ENCODE measurements at regions not wholly inside any gene's neighbourhood (a gene's known extent, or its start where the extent isn't known, plus 50 kb on each side); places are given as distances from the start of the nearest gene placed in this dataset.

- no peak for DNase-seq (ENCODE audit: low read depth, low spot score)
- TF ChIP-seq CTCF (IDR thresholded peaks at IDR 0.05; ENCODE audit: extremely low read depth in 1 of 2, insufficient read depth in 1 of 2, low read depth in 1 of 2, low read length in 2 of 2): no peak
- no peak for TF ChIP-seq POLR2AphosphoS5 (IDR thresholded peaks at IDR 0.05; ENCODE audit: insufficient read depth, low read depth, low read length)
- TF ChIP-seq MAX (IDR thresholded peaks at IDR 0.05; ENCODE audit: insufficient read depth, insufficient read length): no peak
- TF ChIP-seq POLR2A (IDR thresholded peaks at IDR 0.05; ENCODE audit: low read depth, low read length): no peak
- no peak for TF ChIP-seq EZH2 (IDR thresholded peaks at IDR 0.05; ENCODE audit: borderline replicate concordance, low read depth, low read length, severe bottlenecking)
- TF ChIP-seq GATA2 (IDR thresholded peaks at IDR 0.05; ENCODE audit: insufficient read depth, insufficient read length, low read depth, low read length): no peak
- no peak for TF ChIP-seq FOS (IDR thresholded peaks at IDR 0.05; ENCODE audit: borderline replicate concordance, insufficient read depth, low read length)
- TF ChIP-seq JUN (IDR thresholded peaks at IDR 0.05; ENCODE audit: borderline replicate concordance, insufficient read depth, insufficient read length, low read depth): no peak
- no peak for TF ChIP-seq MYC (IDR thresholded peaks at IDR 0.05; ENCODE audit: low read depth, low read length)
- no peak overlapping the region for H3K4me2 ChIP-seq (ENCODE audit: insufficient read depth, low read length)
- dilution Hi-C loops (cut with MboI; ENCODE audit: extremely low pct_ligation_motif_present, low sequenced_read_pairs) (no loop called here), intact Hi-C loops (cut with micrococcal nuclease) (no loop called here)
- no peaks in the 10 kb centered on the region for H3K4me1 ChIP-seq (ENCODE audit: control insufficient read depth, extremely low read depth, insufficient read depth, low read length)
- no peak overlapping the region for H2AFZ ChIP-seq (ENCODE audit: low read depth, low read length)
- BruUV-seq (replicated peaks): no TSS peak
- POLR2A ChIA-PET: no interaction called here
- no peak overlapping the region for H3K27ac ChIP-seq (ENCODE audit: insufficient read depth, low read depth, low read length)
- no peak for FAIRE-seq
- CTCF ChIA-PET: no interaction called here
- H3K9me1 ChIP-seq (replicated peaks; ENCODE audit: control insufficient read depth, extremely low read depth, insufficient read depth, low read length): no peaks in the 10 kb centered on the region
- no peaks in the 10 kb centered on the region for H4K20me1 ChIP-seq (replicated peaks; ENCODE audit: control insufficient read depth, extremely low read depth, insufficient read depth, low read length)
- no peaks in the 10 kb centered on the region for H3K36me3 ChIP-seq (ENCODE audit: control insufficient read depth in 2 of 2, extremely low read depth in 1 of 2, insufficient read depth in 2 of 2, low read length in 2 of 2)
- no peaks in the 10 kb centered on the region for H3K79me2 ChIP-seq (ENCODE audit: control insufficient read depth, insufficient read depth, low read length)
- H3K9ac ChIP-seq (replicated peaks; ENCODE audit: extremely low read depth, insufficient read depth, low read length): no peak overlapping the region
- H3K9me3 ChIP-seq (replicated peaks; ENCODE audit: control insufficient read depth, insufficient read depth, low read length): peaks cover 5% of the 10 kb centered on the region
- H3K27me3 ChIP-seq (ENCODE audit: control insufficient read depth in 2 of 2, insufficient read depth in 2 of 2, low read length in 2 of 2): no peaks in the 10 kb centered on the region
- H3K4me3 ChIP-seq (replicated peaks in 1 of 3; ENCODE audit: insufficient read depth in 1 of 3, low read depth in 1 of 3, low read length in 3 of 3): no peak overlapping the region
Measured at GRCh38 chr2:139360654-139361053, 580.5 kb upstream of the NXPH2 start.
